Eye (tissue), 1 donor: ENCODE measurements at regions not wholly inside any gene's neighbourhood (a gene's known extent, or its start where the extent isn't known, plus 50 kb on each side); places are given as distances from the start of the nearest gene placed in this dataset.

Experiments
- DNase-seq: peaks from one replicate; pipeline ENCODE4 v3.0.0-alpha.2; 2015

DNA sequence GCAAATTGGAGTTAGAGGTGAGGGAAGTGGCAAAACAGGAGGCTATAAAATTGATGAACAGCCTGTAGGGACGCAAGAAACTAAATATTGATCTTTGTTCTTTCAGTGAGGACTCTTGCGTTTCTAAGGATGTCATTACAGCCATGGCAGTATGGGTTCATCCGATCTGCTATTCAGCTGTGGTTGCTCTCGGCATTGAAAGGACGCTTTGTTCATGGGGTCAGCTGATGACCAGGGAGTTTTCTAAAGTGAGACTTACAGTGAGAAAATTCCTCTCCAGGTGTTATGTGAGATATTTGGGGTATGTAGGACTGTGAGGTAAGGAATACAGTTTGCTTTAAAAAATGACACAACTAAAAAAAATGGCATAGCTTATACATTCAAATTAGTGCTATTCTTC lies 52.7 kb upstream of the PELI1 start:
- no peak for DNase-seq

DNA sequence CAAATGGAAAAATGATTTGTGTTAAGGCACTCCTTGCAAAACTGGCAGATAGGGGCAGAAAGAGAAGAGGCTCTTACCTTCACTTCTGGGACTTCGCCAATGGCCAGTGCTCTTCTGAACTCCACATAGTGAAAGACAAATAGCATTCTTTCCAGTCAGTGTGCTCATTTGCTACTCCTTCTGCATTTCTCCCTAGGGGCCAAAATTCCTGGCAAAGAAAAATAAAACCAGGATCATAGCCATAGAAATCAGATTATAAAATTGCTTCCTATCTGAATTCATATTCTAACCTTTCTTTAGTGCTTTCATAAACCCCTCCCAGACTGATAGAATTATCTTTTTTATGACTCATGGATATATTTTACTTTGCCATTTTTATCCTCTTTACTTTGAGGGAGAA lies 56.9 kb upstream of the PELI1 start:
- DNase-seq: no peak

DNA sequence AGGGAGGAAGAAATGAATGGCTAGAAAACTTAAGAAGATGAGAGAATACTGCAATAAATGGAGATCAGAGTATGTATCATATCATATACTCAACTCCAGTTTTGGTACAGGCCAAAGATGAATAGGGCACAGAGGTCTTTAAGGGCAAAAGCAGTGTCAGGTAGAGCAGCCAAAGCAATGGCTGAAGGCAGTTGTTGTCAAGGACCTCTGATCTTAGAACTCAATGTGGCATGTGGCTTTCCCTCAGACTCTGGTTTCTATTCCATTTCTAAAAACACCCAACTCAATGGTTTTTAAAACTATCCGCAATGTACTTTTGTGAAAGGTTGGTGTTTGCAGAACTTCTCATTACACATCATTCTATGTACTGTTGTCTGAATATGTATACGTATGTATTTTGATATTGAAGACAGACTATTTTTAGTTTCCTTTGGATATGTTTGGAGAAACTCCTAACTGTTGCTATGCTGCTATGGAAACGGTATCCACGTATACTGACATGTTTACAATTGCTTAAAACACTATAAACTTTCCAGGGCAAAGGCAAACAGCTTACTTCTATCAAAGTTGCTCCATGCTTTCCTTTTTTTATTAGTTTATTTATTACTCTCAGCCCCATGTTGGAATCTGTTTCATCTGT lies 58.1 kb upstream of the PELI1 start:
- DNase-seq: peak; percentile 46

DNA sequence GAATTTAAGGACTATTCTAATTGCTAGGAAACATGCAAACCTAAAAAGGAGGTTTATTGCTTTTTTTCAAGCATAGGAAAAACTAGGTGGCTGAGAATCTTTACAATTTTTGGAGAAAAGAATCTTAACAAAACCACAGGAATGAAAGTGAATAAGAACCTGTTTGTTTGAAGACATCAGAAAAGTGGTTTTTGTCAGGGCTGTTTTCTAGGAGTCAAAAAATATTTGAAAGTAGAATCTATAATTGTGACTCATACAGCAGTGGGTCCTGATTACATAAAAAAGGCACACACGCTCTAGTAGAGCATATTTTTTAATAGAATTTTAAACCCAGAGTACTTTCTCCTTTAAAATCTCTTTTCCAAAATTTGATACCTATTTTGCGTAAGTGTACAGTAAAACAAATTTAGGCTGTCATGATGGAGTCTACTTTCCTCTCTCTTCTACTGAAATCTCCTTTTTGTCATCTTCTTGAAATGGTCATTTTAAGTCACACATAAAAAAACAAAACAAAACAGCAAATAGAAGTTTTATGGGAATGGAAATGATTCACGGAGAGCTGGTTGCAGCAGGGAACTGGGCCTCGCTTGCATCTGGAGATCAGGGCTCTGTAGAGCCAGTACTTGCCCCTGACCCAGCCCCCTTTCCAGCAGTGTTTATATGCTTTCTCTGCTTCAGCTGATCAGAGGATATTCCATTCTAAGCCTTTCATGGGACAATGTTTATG lies 59.1 kb upstream of the PELI1 start:
- DNase-seq: peak; percentile 48

DNA sequence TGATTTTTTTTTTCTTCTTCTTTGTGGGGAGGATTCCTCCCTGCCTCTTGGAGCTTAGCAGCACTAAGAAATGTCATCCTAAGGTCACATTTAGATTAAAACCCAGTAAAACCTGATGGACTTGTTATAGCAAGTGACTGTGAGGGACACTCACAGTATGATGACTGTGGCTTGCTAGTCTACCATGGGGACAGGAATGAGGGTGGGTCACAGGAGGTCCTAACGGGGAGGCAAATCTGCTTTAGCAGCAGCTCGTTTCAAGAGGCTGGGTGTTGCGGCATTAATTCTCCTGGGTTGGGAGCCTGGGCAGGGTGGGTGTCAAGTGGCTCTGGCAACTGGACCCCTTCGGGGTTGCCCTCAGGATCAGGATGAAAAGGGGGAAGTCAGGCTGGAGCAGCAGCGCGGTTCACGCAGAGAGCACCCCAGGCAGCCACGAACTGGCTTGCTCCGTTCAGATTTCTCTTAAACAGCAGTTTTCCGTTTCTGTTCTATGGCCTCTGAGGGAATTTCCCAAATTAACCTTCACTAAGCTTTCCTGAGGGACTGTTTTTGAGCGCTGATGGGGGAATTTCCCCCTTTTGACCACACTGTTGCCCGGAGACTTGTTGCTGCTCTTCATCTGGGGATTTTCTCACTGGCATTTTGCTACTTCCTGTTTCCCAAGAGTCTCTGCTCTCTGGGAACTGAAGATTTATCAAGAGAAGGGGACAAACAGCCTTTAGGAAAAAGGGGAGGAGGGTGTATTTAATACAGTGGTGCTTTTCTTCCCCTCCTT lies 59.8 kb upstream of the PELI1 start:
- DNase-seq: peak; percentile 53

DNA sequence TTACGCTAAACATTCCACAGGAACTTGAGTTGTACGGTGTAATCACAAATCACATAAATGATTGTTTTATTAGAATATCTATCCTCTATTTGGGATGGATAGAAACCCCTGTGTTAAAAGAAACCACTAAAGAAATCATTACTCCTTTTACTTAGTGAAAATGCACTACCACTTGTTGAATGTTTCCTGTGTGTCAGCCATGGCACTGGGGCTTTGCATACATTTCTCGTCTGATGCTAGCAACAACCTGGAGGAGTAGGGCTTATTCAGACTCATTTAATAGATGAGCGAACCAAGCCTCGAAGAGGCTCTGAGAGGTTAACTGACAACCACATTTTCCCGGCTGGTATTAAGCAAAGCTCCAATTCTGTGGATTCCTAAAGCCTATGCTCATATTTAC lies 60.5 kb upstream of the PELI1 start:
- DNase-seq: no peak

DNA sequence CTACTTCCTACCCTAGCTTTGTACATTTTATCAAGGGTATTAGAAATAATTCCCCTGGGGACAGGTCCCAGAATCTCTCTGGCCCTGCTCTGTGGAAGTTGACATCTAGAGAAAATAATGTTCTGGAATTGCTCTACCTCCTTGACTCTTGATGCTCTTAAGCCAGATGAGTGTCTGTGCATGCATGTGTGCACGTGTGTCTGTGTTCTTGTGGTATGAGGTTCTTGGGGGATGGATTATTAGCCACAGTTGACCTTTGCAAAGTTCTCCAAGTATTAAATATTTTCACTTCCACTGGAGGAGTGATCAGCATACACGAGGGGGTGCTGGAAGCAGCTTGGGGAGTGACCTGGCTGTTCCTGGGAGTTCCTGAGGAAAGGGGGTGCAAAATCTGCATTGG lies 61.2 kb upstream of the PELI1 start:
- DNase-seq: no peak

DNA sequence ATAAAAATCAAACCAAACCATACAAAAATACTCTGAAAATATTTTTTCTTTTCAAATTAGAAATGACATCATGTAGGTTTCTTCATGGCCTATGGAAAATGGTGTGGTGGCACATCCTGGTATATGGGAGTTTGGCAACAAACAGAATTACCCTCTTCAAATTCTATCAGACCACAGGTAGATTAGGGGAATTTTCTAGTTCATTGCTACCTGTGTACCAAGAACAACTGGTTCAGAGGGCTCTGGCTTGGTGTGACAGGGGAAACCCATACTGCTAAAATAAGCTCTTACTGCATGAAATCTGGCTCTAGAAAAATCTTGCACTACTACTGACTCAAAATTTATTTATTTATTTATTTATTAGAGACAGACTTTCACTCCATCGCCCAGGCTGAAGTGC lies 63.4 kb upstream of the PELI1 start:
- no peak for DNase-seq

DNA sequence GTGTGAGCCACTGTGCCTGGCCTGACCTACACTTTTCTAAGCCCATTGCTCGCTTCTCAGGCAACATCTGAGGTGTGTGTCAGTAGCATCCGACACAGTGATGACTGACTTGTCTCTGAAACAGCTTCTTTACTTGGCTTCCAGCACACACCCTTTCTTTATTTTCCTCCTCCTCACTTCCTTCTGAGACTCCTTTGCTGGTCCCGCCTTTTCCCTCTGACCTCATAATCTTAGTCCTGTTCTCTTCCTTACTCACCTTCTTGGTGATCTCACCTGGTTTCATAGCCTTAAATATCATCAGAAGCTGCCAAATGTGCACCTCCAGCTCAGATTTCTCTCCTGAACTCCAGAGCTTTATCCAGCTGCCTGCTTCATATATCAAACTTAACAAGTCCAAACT lies 66.6 kb upstream of the PELI1 start:
- DNase-seq: no peak

DNA sequence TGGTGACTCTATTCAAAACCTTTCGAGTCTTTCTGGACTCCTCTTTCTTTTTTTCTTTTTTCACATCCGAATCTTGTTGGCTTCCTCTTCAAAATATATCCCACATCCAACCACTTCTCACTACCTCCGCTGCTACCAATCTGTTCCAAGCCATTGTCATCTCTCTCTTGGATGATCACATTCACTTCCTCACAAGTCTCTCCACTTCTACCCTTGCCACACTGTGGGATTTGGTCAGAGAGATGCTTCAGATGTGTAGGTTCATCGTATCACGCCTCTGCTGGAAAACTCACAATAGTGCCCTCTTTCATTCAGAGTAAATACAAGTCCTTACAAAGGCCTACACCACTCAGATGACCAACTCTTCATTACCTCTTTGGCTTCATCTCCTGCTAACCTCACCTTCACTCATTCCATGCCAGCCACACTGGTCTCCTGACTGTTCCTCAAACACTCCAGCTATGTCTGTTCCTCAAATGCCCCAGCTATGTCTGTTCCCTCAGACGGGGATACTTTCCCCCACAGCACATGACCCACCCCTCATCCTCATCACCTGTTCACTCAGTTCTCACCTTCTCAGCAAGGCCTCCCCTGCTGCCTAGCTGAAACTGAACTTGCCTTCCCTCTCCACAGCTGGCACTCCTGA lies 67.2 kb upstream of the PELI1 start:
- DNase-seq: no peak

DNA sequence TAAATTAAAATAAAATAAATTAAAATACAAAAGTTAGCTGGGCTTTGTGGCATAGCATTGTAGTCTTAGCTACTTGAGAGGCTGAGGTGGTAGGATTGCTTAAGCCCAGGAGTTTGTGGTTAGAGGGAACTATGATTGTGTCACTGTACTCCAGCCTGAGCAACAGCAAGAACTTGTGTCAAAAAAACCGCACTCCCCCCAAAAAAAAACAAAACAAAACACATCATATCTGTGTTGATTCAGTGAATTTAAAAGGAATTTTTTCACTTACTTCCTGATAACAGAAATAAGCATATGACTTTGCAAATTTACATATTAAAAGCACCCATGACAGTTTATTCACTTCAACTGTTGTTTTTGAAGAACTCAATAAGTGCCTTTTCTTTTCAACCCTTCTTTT lies 68.1 kb upstream of the PELI1 start:
- DNase-seq: no peak

DNA sequence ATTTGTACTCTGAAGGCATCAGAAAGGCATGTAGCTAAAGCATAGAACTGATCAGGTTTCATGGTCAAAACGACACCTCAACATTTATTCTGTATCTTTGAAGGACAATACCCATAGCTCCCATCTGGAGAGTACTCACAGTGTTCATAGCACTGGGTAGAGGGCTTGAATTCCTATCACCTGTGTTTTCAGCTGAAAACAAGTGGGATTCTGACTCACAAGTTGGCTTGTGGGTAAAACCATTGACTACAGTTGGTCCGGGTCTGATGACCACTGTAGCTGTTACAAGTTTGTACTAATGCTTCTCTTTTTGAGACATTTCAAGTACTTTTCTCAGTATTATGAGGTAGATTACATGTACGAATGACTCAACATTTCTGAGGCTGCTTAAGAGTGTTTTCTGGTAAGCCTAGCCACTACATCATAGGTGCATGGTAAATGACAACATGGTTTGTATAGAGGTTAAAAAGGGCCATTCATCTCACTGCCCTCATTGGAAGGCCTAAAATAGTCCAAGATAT lies 68.6 kb upstream of the PELI1 start:
- no peak for DNase-seq

DNA sequence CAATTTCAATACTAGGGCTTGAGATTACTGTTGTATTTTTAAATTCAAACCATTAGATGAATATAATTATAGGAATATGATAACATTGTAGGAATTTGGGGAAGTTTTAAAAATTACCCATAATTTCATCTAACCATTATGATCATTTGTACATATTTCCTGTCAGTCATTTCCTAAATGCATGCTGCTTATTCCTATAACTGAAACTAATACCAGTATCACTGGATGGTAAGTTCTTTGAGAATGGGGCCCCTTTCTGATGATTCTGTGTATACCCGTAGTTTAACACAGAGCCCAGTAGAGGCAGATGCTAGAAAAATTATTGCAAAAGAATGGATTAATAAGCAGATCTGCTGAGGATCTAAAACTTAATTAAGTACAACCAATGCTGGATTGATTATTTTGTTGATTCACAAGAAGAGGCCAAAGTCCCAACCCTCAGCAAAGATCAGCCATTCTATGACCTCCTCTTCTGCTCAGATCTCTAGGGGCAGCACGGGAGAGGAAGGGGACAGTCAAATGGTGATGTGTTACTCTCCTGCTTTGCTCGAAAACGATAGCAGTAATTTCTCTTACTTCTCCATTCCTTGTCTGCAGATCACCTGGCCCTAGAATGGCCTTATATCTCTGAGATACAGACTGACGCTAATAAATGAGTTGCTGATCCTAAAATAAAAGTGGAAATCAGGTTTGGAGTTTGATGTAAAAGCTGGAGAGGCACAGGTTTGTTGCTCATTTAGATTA lies 69.5 kb upstream of the PELI1 start:
- DNase-seq: no peak

DNA sequence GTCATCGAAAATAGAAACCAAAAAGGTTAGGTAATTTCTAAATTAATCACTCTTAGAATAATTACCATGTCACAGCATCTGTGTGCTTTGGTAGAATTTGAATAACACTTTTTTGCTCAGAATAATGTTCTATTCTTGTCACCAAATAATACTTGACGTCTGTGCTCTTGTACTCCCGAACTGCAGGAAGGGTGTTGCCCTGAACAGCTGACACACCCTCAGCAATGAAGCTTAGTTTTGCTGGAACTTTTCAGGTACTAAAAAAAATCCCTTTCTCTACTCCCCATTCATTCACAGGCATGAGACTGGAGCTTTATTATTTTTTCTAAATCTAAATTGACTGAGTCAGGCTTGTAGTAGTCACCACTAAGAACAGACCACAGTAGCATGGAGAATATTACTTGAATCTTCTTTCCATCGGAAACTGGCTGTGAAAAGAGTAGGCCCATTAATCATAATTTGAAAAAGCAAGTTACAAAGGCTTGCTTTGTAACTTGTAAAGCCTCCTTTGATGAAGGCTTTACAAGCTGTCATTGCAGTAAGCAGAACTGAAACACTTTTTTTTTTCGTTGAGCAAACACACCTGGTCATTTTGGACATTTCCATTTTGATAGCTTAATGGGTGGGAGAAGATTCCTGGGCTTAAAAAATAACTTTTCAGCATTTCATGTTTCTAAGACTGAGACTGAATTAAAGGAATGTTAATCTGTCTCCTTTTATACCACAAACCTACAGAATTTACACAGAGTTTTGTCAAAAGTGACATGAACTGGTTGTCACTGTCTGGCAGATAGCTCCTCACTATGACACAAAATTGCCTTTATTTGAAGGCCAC lies 70.3 kb upstream of the PELI1 start:
- no peak for DNase-seq

DNA sequence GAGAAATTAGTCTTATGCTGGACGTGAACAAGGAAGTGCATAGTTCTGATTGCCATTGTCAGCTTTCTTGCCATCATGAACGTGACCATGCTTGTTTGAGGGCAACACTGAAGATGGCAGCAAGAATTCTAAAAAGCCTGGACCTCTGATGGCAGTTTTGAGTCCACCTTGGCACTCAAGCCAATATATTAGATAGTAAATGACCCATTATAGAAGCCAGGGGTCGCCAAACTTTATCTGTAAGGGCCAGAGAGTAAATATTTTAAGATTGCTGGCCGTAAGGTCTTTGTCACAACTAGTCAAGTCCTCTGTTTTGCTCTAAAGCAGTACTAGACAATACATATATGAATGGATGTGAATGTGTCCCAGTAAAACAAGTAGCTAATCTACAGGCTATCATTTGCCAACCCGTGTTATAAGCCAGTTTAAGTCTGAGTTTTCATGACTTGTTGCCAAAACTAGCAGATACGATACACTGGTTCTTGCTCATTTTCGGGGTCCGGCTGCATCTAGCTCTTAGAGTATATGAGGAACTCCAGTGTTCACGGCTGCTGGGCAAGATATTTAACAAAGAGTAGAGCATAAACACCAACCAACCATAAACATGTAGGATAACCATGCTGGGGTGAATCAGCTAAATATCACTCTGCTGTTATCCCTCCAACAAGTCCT lies 73.1 kb upstream of the PELI1 start:
- no peak for DNase-seq

DNA sequence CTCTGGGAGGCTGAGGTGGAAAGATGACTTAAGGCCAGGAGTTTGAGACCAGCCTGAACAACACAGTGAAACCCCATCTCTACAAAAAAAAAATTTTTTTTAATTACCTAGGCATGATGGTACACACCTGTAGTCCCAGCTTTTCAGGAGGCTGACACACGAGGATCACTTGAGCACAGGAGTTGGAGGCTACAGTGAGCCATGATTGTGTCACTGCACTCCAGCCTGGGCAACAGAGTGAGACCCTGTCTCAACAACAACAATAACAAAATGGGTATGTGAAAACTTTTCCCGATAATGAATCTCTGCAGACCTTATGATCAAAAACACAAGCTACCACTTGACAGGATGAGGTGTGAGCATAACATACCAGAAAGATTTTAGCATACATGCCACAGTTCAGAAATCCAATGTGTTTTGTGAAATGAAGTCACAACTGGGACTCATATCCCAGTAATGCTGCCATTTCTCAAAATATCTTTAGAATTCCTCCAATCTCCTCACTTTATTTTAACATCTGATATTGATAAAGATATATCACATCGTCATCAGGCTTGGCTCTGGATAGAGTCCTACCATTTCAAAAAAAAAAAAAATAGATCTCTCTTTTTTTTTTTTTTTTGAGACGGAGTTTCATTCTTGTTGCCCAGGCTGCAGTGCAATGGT lies 74.0 kb upstream of the PELI1 start:
- DNase-seq: no peak

DNA sequence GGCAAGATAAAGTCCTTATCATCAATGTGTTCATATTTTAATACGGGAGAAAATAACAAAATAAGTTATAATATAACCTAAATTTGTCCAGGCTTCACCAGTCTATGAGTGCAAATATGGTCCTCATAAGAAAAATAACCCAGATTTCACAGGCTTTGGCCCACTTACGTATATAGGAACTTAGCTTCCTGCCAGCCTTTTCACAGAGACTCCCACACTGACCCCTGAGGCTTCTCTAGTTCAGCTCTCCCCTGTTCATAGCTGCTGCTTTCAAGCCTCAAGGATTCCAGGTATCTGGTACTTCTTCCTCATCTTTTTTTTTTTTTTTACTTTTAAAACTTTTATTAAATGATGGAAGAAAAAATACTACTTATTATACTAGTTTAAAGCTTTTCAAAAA lies 74.9 kb upstream of the PELI1 start:
- DNase-seq: no peak

DNA sequence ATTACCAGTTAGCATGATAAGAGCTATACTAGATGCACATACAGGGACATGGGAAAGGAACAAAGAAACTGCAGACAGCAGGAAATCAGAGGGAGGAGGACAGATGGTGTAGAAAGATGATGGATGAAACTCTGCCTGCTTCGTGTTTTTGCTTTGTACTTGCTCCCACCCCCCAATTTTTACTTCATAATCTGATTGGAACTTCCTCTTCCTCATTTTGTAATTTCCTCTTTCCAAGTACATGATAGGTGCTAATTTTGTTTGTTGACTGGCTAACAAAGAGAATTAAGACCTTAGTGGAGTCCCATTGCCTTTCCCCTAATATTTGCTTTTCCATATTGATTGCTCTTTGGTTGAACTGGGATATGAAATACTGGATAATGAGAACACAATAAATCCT lies 76.0 kb upstream of the PELI1 start:
- no peak for DNase-seq

DNA sequence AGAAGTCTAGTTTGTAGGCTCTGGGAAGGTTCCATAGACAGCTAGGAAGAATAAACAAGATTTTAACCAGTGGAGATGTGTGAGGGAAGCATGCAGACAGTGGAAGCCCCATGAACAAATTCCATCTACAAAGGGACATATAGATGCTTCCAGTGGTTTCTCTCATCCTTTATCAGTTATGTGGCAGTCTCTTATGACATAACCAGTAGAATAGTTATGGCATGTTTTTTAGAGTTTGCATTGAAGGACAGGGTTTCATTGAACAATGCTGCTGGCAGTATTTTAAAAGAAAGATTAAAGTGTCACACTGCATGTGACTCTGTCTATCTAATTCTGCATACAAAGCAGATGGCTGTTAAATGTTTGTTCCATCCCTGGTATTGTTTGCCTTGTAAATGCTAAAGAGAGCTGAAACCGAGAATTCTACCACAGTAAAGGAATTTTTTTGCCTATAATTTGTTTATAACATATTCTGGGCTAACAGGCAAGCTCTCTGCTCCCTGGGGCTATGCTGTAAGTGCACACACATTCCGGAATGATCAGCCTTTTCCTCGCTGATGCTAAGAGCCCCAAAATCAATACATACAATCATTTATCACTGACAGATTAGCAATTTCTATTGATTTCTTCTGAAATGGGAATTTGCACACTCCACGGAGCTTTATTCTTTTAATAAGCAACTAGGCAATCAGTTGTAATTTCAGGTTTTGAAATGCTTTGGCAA lies 76.8 kb upstream of the PELI1 start:
- DNase-seq: peak; percentile 64

DNA sequence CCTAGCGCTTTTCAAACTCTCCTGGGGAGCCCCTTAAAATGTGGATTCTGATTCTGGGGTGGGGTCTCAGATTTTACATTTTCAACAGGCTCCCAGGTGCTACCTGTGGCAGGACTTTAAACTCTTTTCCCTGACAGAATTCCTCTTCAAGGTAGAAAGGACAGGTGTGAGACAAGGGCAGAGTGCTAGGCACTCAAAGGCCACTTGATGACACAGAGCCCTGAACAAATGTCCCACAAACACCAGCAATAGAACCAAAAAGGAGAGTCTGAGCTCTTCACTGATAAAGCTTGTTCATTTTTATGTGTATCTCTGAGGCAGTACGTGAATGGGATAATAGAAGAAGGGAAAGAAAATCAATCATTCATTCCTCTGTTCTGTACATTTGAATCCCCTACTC lies 77.7 kb upstream of the PELI1 start:
- no peak for DNase-seq
